ENCODE measurements at regions not wholly inside any gene's neighbourhood (a gene's known extent, or its start where the extent isn't known, plus 50 kb on each side); places are given as distances from the start of the nearest gene placed in this dataset.

GRCh38 chr21:27557356-27557755 lies 590.5 kb upstream of the ADAMTS5 start:
- TF ChIP-seq CTCF (IDR thresholded peaks at IDR 0.05): no peak
- TF ChIP-seq EP300 (IDR thresholded peaks at IDR 0.05): no peak

Data from suprapubic skin (tissue), 3 donors.